Lower leg skin (tissue), 3 donors: ENCODE measurements at regions not wholly inside any gene's neighbourhood (a gene's known extent, or its start where the extent isn't known, plus 50 kb on each side); places are given as distances from the start of the nearest gene placed in this dataset.
"Not testable (repeated sequence)": the region's sequence is repeated elsewhere in the genome, so short reads cannot be mapped to it uniquely, and the experiment has no call there.

Source experiments
- POLR2A ChIP-seq, 2 donors: fragments of 450-650 bp; IDR thresholded peaks; one replicate each; pipeline ENCODE4 v1.6.1; 2016 to 2017; ENCODE audit warnings: antibody characterized with exemption in 2 of 2, mild to moderate bottlenecking in 1 of 2, moderate library complexity in 1 of 2
- TF ChIP-seq, protein P1 (sequence below), 3 donors: fragments of 450-650 bp; IDR thresholded peaks; one replicate each; pipeline ENCODE4 v1.5.1; 2016; ENCODE audit warnings: antibody characterized with exemption in 3 of 3, mild to moderate bottlenecking in 3 of 3, moderate library complexity in 2 of 3

DNA sequence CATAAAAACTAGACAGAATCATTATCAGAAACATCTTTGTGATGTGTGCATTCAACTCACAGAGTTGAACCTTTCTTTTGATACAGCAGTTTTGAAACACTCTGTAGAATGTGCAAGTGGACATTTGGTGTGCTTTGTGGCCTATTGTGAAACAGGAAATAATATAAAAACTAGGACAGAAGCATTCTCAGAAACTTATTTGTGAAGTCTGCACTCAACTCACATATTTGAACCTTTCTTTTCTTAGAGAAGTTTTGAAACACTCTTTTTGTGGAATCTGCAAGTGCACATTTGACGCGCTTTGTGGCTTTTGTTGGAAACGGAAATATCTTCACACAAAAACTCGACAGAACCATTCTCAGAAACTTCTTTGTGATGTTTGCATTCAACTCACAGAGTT, 260.0 kb downstream of the FOXD4L6 start:
- TF ChIP-seq POLR2A (IDR thresholded peaks at IDR 0.05): not testable (repeated sequence)
- TF ChIP-seq, protein P1, sequence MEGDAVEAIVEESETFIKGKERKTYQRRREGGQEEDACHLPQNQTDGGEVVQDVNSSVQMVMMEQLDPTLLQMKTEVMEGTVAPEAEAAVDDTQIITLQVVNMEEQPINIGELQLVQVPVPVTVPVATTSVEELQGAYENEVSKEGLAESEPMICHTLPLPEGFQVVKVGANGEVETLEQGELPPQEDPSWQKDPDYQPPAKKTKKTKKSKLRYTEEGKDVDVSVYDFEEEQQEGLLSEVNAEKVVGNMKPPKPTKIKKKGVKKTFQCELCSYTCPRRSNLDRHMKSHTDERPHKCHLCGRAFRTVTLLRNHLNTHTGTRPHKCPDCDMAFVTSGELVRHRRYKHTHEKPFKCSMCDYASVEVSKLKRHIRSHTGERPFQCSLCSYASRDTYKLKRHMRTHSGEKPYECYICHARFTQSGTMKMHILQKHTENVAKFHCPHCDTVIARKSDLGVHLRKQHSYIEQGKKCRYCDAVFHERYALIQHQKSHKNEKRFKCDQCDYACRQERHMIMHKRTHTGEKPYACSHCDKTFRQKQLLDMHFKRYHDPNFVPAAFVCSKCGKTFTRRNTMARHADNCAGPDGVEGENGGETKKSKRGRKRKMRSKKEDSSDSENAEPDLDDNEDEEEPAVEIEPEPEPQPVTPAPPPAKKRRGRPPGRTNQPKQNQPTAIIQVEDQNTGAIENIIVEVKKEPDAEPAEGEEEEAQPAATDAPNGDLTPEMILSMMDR (IDR thresholded peaks at IDR 0.05): not testable (repeated sequence)
